ENCODE measurements at regions not wholly inside any gene's neighbourhood (a gene's known extent, or its start where the extent isn't known, plus 50 kb on each side); places are given as distances from the start of the nearest gene placed in this dataset.
"Not testable (repeated sequence)": the region's sequence is repeated elsewhere in the genome, so short reads cannot be mapped to it uniquely, and the experiment has no call there.

GRCh38 chr13:44845281-44846058, 143.8 kb downstream of the NUFIP1 start:
- H3K79me2 ChIP-seq (ENCODE audit: control insufficient read depth, insufficient read depth, low read length); H3K27ac ChIP-seq (ENCODE audit: low read depth, low read length); H4K5ac ChIP-seq (ENCODE audit: low read length); H2BK120ac ChIP-seq (ENCODE audit: low read depth, low read length); H3K4me3 ChIP-seq (ENCODE audit: low read length); H3K79me1 ChIP-seq (ENCODE audit: low read length); H3K4ac ChIP-seq (ENCODE audit: low read depth, low read length); H3K9ac ChIP-seq (ENCODE audit: low read length); H2BK15ac ChIP-seq (replicated peaks; ENCODE audit: low read depth); H3K56ac ChIP-seq (ENCODE audit: low read length); H2AK5ac ChIP-seq (ENCODE audit: low read length); H3K23ac ChIP-seq (ENCODE audit: low read length); H3K4me1 ChIP-seq (ENCODE audit: control insufficient read depth, low read depth, low read length); H2BK5ac ChIP-seq (ENCODE audit: low read length); H3K36me3 ChIP-seq (ENCODE audit: control insufficient read depth, insufficient read depth, low read length); H3K4me2 ChIP-seq (ENCODE audit: low read length); H4K8ac ChIP-seq (ENCODE audit: low read depth, low read length); H3K27me3 ChIP-seq (ENCODE audit: insufficient read depth, low read length, poor library complexity); DNase-seq; H3K18ac ChIP-seq (ENCODE audit: low read length): not testable (repeated sequence)
- no CpG with 5 or more reads among the region's 11 CpGs for WGBS (ENCODE audit: extremely low coverage, insufficient coverage, low lambda C conversion rate)

DNA sequence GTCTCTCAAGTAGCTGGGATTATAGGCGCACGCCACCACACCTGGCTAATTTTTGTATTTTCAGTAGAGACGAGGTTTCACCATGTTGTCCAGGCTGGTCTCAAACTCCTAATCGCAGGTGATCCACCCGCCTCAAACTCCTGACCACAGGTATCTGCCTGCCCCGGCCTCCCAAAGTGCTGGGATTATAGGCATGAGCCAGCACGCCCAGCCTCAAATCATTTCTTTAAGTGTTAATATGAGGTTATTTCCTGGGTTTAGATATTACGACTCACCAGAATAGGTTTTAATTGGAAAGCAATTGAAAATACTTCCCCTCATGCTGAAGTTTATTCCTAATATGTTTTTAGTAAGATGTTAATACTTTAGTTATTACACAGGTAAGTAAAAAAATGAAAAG, 144.5 kb downstream of the NUFIP1 start:
- no peak overlapping the region for H3K9ac ChIP-seq (ENCODE audit: low read length)
- H3K4ac ChIP-seq (ENCODE audit: low read depth, low read length) = no peak overlapping the region
- H3K18ac ChIP-seq (ENCODE audit: low read length) = no peak overlapping the region
- no peak overlapping the region for H4K5ac ChIP-seq (ENCODE audit: low read length)
- no peaks in the 10 kb centered on the region for H3K79me1 ChIP-seq (ENCODE audit: low read length)
- whole genome bisulfite sequencing (ENCODE audit: extremely low coverage, insufficient coverage, low lambda C conversion rate) = no CpG with 5 or more reads among the region's 8 CpGs
- H3K23ac ChIP-seq (ENCODE audit: low read length) = no peak overlapping the region
- H2BK15ac ChIP-seq (replicated peaks; ENCODE audit: low read depth) = no peak overlapping the region
- H3K27ac ChIP-seq (ENCODE audit: low read depth, low read length) = no peak overlapping the region
- no peak for DNase-seq
- H3K56ac ChIP-seq (ENCODE audit: low read length) = no peak overlapping the region
- H3K4me2 ChIP-seq (ENCODE audit: low read length) = no peak overlapping the region
- no peaks in the 10 kb centered on the region for H3K79me2 ChIP-seq (ENCODE audit: control insufficient read depth, insufficient read depth, low read length)
- no peaks in the 10 kb centered on the region for H3K36me3 ChIP-seq (ENCODE audit: control insufficient read depth, insufficient read depth, low read length)
- H2BK120ac ChIP-seq (ENCODE audit: low read depth, low read length) = no peak overlapping the region
- H3K4me1 ChIP-seq (ENCODE audit: control insufficient read depth, low read depth, low read length) = no peaks in the 10 kb centered on the region
- H2BK5ac ChIP-seq (ENCODE audit: low read length) = no peak overlapping the region
- no peak overlapping the region for H4K8ac ChIP-seq (ENCODE audit: low read depth, low read length)
- H3K27me3 ChIP-seq (ENCODE audit: insufficient read depth, low read length, poor library complexity) = no peaks in the 10 kb centered on the region
- no peak overlapping the region for H2AK5ac ChIP-seq (ENCODE audit: low read length)
- no peak overlapping the region for H3K4me3 ChIP-seq (ENCODE audit: low read length)

DNA sequence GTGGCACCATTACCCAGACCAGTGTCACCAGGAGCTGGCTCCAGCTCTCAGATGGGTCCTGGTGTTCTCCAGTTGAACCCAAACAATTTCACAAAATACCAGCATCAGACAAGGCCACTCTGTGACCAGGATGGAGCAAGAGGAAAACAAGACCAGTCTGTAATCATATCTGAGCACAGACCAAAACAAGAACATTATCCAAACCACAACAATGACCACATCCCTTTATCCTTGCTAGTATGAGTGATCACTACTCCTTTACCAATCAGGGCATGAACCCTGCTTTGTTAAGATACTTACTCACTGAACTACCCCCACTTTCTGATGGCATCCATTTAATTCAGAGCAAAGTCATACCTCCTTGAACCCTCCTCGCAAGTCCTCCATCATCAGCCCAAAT, 145.9 kb downstream of the NUFIP1 start:
- no peak overlapping the region for H3K9ac ChIP-seq (ENCODE audit: low read length)
- H4K8ac ChIP-seq (ENCODE audit: low read depth, low read length) = no peak overlapping the region
- no peak overlapping the region for H3K56ac ChIP-seq (ENCODE audit: low read length)
- no peak overlapping the region for H4K5ac ChIP-seq (ENCODE audit: low read length)
- no peak overlapping the region for H2BK15ac ChIP-seq (replicated peaks; ENCODE audit: low read depth)
- DNase-seq = no peak
- H2AK5ac ChIP-seq (ENCODE audit: low read length) = no peak overlapping the region
- H3K4me2 ChIP-seq (ENCODE audit: low read length) = no peak overlapping the region
- H2BK120ac ChIP-seq (ENCODE audit: low read depth, low read length) = no peak overlapping the region
- no peak overlapping the region for H2BK5ac ChIP-seq (ENCODE audit: low read length)
- no peak overlapping the region for H3K27ac ChIP-seq (ENCODE audit: low read depth, low read length)
- no peak overlapping the region for H3K4ac ChIP-seq (ENCODE audit: low read depth, low read length)
- no peaks in the 10 kb centered on the region for H3K79me1 ChIP-seq (ENCODE audit: low read length)
- H3K27me3 ChIP-seq (ENCODE audit: insufficient read depth, low read length, poor library complexity) = no peaks in the 10 kb centered on the region
- no peak overlapping the region for H3K23ac ChIP-seq (ENCODE audit: low read length)
- H3K4me1 ChIP-seq (ENCODE audit: control insufficient read depth, low read depth, low read length) = no peaks in the 10 kb centered on the region
- H3K79me2 ChIP-seq (ENCODE audit: control insufficient read depth, insufficient read depth, low read length) = no peaks in the 10 kb centered on the region
- H3K18ac ChIP-seq (ENCODE audit: low read length) = no peak overlapping the region
- H3K4me3 ChIP-seq (ENCODE audit: low read length) = no peak overlapping the region
- WGBS (ENCODE audit: extremely low coverage, insufficient coverage, low lambda C conversion rate) = no CpG with 5 or more reads among the region's 1 CpG
- H3K36me3 ChIP-seq (ENCODE audit: control insufficient read depth, insufficient read depth, low read length) = no peaks in the 10 kb centered on the region

GRCh38 chr13:44842158-44842557, 147.1 kb downstream of the NUFIP1 start:
- Histone ChIP-seq H3K9ac (ENCODE audit: low read length) (no peak overlapping the region), H3K79me1 (ENCODE audit: low read length) (no peaks in the 10 kb centered on the region), H3K79me2 (ENCODE audit: control insufficient read depth, insufficient read depth, low read length) (no peaks in the 10 kb centered on the region), H3K36me3 (ENCODE audit: control insufficient read depth, insufficient read depth, low read length) (no peaks in the 10 kb centered on the region), H4K8ac (ENCODE audit: low read depth, low read length) (no peak overlapping the region), H2BK15ac (replicated peaks; ENCODE audit: low read depth) (no peak overlapping the region), H3K4ac (ENCODE audit: low read depth, low read length) (no peak overlapping the region), H3K4me2 (ENCODE audit: low read length) (no peak overlapping the region), H3K4me1 (ENCODE audit: control insufficient read depth, low read depth, low read length) (no peaks in the 10 kb centered on the region), H3K18ac (ENCODE audit: low read length) (no peak overlapping the region), H4K5ac (ENCODE audit: low read length) (no peak overlapping the region), H3K56ac (ENCODE audit: low read length) (no peak overlapping the region), H3K27ac (ENCODE audit: low read depth, low read length) (no peak overlapping the region), H3K23ac (ENCODE audit: low read length) (no peak overlapping the region), H3K27me3 (ENCODE audit: insufficient read depth, low read length, poor library complexity) (no peaks in the 10 kb centered on the region), H2AK5ac (ENCODE audit: low read length) (no peak overlapping the region), H2BK5ac (ENCODE audit: low read length) (no peak overlapping the region), H3K4me3 (ENCODE audit: low read length) (no peak overlapping the region), H2BK120ac (ENCODE audit: low read depth, low read length) (no peak overlapping the region)
- DNase-seq = no peak
- no CpG with 5 or more reads among the region's 1 CpG for WGBS (ENCODE audit: extremely low coverage, insufficient coverage, low lambda C conversion rate)

DNA sequence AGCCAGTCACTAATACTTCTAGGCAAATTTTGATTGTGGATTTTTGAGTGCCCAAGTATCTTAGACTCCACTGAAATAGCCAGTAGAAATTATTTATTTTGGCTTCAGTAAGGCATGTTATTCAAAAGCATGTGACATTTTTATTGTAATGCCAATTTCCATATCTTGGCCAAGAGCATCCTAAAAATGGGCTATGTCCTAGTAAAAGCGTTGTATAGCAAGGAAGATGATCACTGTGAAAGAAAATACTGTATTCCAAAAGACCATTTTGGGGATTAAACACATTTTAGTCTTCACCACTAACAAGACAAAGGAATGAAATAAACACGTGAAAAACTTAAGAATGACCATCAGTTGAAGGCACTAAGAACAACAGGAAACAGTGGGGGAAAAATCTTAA, 149.1 kb downstream of the NUFIP1 start:
- Histone ChIP-seq H2BK15ac (replicated peaks; ENCODE audit: low read depth) (no peak overlapping the region), H3K4me3 (ENCODE audit: low read length) (no peak overlapping the region), H2AK5ac (ENCODE audit: low read length) (no peak overlapping the region), H3K18ac (ENCODE audit: low read length) (no peak overlapping the region), H3K56ac (ENCODE audit: low read length) (no peak overlapping the region), H4K5ac (ENCODE audit: low read length) (no peak overlapping the region), H3K79me2 (ENCODE audit: control insufficient read depth, insufficient read depth, low read length) (no peaks in the 10 kb centered on the region), H2BK5ac (ENCODE audit: low read length) (no peak overlapping the region), H3K79me1 (ENCODE audit: low read length) (no peaks in the 10 kb centered on the region), H3K9ac (ENCODE audit: low read length) (no peak overlapping the region), H3K36me3 (ENCODE audit: control insufficient read depth, insufficient read depth, low read length) (no peaks in the 10 kb centered on the region), H3K27me3 (ENCODE audit: insufficient read depth, low read length, poor library complexity) (no peaks in the 10 kb centered on the region), H3K4ac (ENCODE audit: low read depth, low read length) (no peak overlapping the region), H4K8ac (ENCODE audit: low read depth, low read length) (no peak overlapping the region), H3K4me2 (ENCODE audit: low read length) (no peak overlapping the region), H3K23ac (ENCODE audit: low read length) (no peak overlapping the region), H2BK120ac (ENCODE audit: low read depth, low read length) (no peak overlapping the region), H3K27ac (ENCODE audit: low read depth, low read length) (no peak overlapping the region), H3K4me1 (ENCODE audit: control insufficient read depth, low read depth, low read length) (no peaks in the 10 kb centered on the region)
- DNase-seq = no peak
- no CpG with 5 or more reads among the region's 2 CpGs for WGBS (ENCODE audit: extremely low coverage, insufficient coverage, low lambda C conversion rate)

DNA sequence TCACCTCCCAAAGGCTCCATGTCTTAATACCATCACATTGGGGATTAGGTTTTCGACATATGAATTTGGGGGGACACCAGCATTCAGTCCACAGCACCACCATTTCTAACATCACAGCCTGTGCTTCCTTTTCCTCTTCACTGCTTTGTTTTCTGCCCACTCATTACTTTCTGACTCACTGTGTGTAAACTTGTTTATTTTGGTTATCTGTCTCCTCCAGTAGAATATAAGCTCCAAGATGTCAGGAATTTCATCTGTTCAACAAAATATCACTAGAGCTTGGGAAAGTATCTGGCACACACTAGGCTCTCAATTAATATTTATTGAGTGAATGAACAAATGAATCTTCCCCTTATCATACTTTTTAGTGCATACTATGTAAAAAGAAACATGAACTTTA, 152.0 kb downstream of the NUFIP1 start:
- H4K5ac ChIP-seq (ENCODE audit: low read length) = no peak overlapping the region
- no peak overlapping the region for H3K18ac ChIP-seq (ENCODE audit: low read length)
- H3K79me1 ChIP-seq (ENCODE audit: low read length) = no peaks in the 10 kb centered on the region
- no peak overlapping the region for H2AK5ac ChIP-seq (ENCODE audit: low read length)
- no peak overlapping the region for H3K23ac ChIP-seq (ENCODE audit: low read length)
- no peak overlapping the region for H3K4me2 ChIP-seq (ENCODE audit: low read length)
- no peaks in the 10 kb centered on the region for H3K36me3 ChIP-seq (ENCODE audit: control insufficient read depth, insufficient read depth, low read length)
- H3K4me1 ChIP-seq (ENCODE audit: control insufficient read depth, low read depth, low read length) = no peaks in the 10 kb centered on the region
- H3K27ac ChIP-seq (ENCODE audit: low read depth, low read length) = no peak overlapping the region
- H2BK5ac ChIP-seq (ENCODE audit: low read length) = no peak overlapping the region
- H3K56ac ChIP-seq (ENCODE audit: low read length) = no peak overlapping the region
- H3K79me2 ChIP-seq (ENCODE audit: control insufficient read depth, insufficient read depth, low read length) = no peaks in the 10 kb centered on the region
- no peak overlapping the region for H3K9ac ChIP-seq (ENCODE audit: low read length)
- no peak overlapping the region for H4K8ac ChIP-seq (ENCODE audit: low read depth, low read length)
- no peak overlapping the region for H2BK15ac ChIP-seq (replicated peaks; ENCODE audit: low read depth)
- no peaks in the 10 kb centered on the region for H3K27me3 ChIP-seq (ENCODE audit: insufficient read depth, low read length, poor library complexity)
- H2BK120ac ChIP-seq (ENCODE audit: low read depth, low read length) = no peak overlapping the region
- WGBS (ENCODE audit: extremely low coverage, insufficient coverage, low lambda C conversion rate) = no CpG with 5 or more reads among the region's 1 CpG
- no peak overlapping the region for H3K4me3 ChIP-seq (ENCODE audit: low read length)
- H3K4ac ChIP-seq (ENCODE audit: low read depth, low read length) = no peak overlapping the region
- no peak for DNase-seq
